ENCODE measurements at regions not wholly inside any gene's neighbourhood (a gene's known extent, or its start where the extent isn't known, plus 50 kb on each side); places are given as distances from the start of the nearest gene placed in this dataset.
"Not testable (repeated sequence)": the region's sequence is repeated elsewhere in the genome, so short reads cannot be mapped to it uniquely, and the experiment has no call there.

- TF ChIP-seq, protein P1, sequence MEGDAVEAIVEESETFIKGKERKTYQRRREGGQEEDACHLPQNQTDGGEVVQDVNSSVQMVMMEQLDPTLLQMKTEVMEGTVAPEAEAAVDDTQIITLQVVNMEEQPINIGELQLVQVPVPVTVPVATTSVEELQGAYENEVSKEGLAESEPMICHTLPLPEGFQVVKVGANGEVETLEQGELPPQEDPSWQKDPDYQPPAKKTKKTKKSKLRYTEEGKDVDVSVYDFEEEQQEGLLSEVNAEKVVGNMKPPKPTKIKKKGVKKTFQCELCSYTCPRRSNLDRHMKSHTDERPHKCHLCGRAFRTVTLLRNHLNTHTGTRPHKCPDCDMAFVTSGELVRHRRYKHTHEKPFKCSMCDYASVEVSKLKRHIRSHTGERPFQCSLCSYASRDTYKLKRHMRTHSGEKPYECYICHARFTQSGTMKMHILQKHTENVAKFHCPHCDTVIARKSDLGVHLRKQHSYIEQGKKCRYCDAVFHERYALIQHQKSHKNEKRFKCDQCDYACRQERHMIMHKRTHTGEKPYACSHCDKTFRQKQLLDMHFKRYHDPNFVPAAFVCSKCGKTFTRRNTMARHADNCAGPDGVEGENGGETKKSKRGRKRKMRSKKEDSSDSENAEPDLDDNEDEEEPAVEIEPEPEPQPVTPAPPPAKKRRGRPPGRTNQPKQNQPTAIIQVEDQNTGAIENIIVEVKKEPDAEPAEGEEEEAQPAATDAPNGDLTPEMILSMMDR (IDR thresholded peaks at IDR 0.05; ENCODE audit: control insufficient read depth, insufficient read depth, low read depth, low read length, missing control alignments) = no peak
Observed at GRCh38 chr14:52150162-52150561, 81.3 kb upstream of the NID2 start.

GRCh38 chr14:52148371-52148770, 79.5 kb upstream of the NID2 start:
- no peak for DNase-seq (ENCODE audit: low read depth)
- no peak overlapping the region for H3K4me3 ChIP-seq (ENCODE audit: control insufficient read depth, low read depth, low read length)
- TF ChIP-seq, protein P1 (IDR thresholded peaks at IDR 0.05; ENCODE audit: control insufficient read depth, insufficient read depth, low read depth, low read length, missing control alignments) = no peak

More at GRCh38 chr14:52150162-52150561, 81.3 kb upstream of the NID2 start:
- no peak for DNase-seq (ENCODE audit: low read depth)
- H3K4me3 ChIP-seq (ENCODE audit: control insufficient read depth, low read depth, low read length) = no peak overlapping the region

DNA sequence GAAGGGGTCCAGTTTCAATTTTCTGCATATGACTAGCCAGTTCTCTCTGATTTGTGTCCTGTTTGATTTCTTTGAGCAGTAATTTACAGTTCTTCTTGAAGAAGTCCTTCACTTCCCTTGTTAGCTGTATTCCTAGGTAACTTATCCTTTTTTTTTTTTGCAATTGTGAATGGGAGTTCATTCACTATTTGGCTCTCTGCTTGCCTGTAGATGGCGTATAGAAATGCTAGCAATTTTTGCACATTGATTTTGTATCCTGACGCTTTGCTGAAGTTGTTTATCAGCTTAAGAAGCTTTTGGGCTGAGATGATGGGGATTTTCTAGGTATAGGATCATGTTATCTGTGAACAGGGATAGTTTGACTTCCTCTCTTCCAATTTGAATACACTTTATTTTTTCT, 77.6 kb upstream of the NID2 start:
- no peak for DNase-seq (ENCODE audit: low read depth)
- TF ChIP-seq, protein P1 (IDR thresholded peaks at IDR 0.05; ENCODE audit: control insufficient read depth, insufficient read depth, low read depth, low read length, missing control alignments) = peak; percentile 49
- no peak overlapping the region for H3K4me3 ChIP-seq (ENCODE audit: control insufficient read depth, low read depth, low read length)

DNA sequence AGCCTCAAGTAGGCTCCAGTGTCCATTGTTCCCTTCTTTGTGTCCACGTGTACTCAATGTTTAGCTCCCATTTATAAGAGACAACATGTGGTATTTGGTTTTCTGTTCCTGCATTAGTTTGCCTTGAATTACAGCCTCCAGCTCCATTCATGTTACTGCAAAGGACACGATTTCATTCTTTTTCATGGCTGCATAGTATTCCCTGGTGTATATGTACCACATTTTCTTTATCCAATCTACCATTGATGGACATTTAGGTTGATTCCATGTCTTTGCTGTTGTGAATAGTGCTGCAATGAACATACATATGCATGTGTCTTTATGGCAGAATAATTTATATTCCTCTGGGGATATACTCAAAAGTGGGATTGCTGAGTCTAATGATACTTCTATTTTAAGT, 75.2 kb upstream of the NID2 start:
- not testable (repeated sequence) for DNase-seq (ENCODE audit: low read depth)

GRCh38 chr14:52142504-52142903, 73.6 kb upstream of the NID2 start:
- TF ChIP-seq, protein P1 (IDR thresholded peaks at IDR 0.05; ENCODE audit: control insufficient read depth, insufficient read depth, low read depth, low read length, missing control alignments) = no peak
- no peak overlapping the region for H3K4me3 ChIP-seq (ENCODE audit: control insufficient read depth, low read depth, low read length)
- no peak for DNase-seq (ENCODE audit: low read depth)

More for the DNA sequence above, 75.2 kb upstream of the NID2 start:
- not testable (repeated sequence) for H3K4me3 ChIP-seq (ENCODE audit: control insufficient read depth, low read depth, low read length)

GRCh38 chr14:52131640-52132320, 62.9 kb upstream of the NID2 start:
- no peak overlapping the region for H3K4me3 ChIP-seq (ENCODE audit: control insufficient read depth, low read depth, low read length)
- TF ChIP-seq, protein P1 (IDR thresholded peaks at IDR 0.05; ENCODE audit: control insufficient read depth, insufficient read depth, low read depth, low read length, missing control alignments) = peak; percentile 79
- peak; percentile 73 for DNase-seq (ENCODE audit: low read depth)

- TF ChIP-seq, protein P1 (IDR thresholded peaks at IDR 0.05; ENCODE audit: control insufficient read depth, insufficient read depth, low read depth, low read length, missing control alignments) = no peak
- H3K4me3 ChIP-seq (ENCODE audit: control insufficient read depth, low read depth, low read length) = no peak overlapping the region
- DNase-seq (ENCODE audit: low read depth) = no peak
Observed at GRCh38 chr14:52129721-52130120, 60.9 kb upstream of the NID2 start.

Data from AG09309 (cell line).